ENCODE measurements at regions not wholly inside any gene's neighbourhood (a gene's known extent, or its start where the extent isn't known, plus 50 kb on each side); places are given as distances from the start of the nearest gene placed in this dataset.

DNA sequence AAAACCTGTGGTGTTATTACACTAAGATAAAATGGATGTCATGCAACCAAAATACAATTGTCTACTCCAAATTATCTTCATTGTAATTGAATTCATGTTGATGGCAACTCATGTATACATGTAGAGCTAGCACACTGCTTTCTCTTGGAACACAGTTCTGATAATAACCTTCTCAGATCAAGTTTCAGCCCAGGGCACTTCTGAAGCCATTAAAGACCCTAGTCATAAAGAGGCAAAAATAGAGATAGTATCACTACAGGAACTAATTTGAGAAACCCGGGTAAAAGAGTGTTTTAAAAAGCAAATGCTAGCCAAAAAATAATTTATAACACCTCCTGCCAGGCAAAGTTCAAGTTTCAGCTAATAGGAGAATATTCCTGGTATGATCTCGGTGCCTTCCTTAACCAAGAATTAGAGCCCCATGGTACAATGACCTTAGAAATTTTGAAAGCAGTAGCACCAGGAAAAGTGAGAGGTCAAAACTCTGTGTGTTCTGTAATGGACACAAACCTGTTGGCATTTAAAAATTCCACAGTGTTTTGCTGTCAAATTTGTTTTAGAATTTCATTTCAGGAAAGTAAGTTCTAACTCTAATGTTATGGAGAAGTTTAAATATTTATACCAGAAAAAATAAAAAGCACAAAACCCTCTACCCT lies 105.0 kb upstream of the FRMD6 start:
- H3F3A ChIP-seq (ENCODE audit: control insufficient read depth, insufficient read depth) = no peaks in the 10 kb centered on the region
- no peak overlapping the region for H3K27ac ChIP-seq (ENCODE audit: low read depth, low read length)
- H3K4me3 ChIP-seq (ENCODE audit: low read length) = no peak overlapping the region
- H3K9me3 ChIP-seq (ENCODE audit: control insufficient read depth, insufficient read depth, low read length) = no peaks in the 10 kb centered on the region
- no peaks in the 10 kb centered on the region for H4K20me1 ChIP-seq (ENCODE audit: control insufficient read depth, insufficient read depth, low read depth, low read length)
- H3K9me2 ChIP-seq (replicated peaks; ENCODE audit: control insufficient read depth, low read length) = no peaks in the 10 kb centered on the region
- no peaks in the 10 kb centered on the region for H3K79me2 ChIP-seq (ENCODE audit: control insufficient read depth, low read length)
- no peaks in the 10 kb centered on the region for H3K4me1 ChIP-seq (ENCODE audit: control insufficient read depth, low read length)
- H3K27me3 ChIP-seq (ENCODE audit: control insufficient read depth, low read length) = no peaks in the 10 kb centered on the region
- H3K4me2 ChIP-seq (ENCODE audit: low read length) = no peak overlapping the region
- TF ChIP-seq, protein P1, sequence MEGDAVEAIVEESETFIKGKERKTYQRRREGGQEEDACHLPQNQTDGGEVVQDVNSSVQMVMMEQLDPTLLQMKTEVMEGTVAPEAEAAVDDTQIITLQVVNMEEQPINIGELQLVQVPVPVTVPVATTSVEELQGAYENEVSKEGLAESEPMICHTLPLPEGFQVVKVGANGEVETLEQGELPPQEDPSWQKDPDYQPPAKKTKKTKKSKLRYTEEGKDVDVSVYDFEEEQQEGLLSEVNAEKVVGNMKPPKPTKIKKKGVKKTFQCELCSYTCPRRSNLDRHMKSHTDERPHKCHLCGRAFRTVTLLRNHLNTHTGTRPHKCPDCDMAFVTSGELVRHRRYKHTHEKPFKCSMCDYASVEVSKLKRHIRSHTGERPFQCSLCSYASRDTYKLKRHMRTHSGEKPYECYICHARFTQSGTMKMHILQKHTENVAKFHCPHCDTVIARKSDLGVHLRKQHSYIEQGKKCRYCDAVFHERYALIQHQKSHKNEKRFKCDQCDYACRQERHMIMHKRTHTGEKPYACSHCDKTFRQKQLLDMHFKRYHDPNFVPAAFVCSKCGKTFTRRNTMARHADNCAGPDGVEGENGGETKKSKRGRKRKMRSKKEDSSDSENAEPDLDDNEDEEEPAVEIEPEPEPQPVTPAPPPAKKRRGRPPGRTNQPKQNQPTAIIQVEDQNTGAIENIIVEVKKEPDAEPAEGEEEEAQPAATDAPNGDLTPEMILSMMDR (IDR thresholded peaks at IDR 0.05; ENCODE audit: low read depth, low read length, poor library complexity, severe bottlenecking) = no peak
- no peak for TF ChIP-seq EZH2phosphoT487 (IDR thresholded peaks at IDR 0.05; ENCODE audit: borderline replicate concordance, low read length)
- no peaks in the 10 kb centered on the region for H3K36me3 ChIP-seq (ENCODE audit: control insufficient read depth, low read length)

DNA sequence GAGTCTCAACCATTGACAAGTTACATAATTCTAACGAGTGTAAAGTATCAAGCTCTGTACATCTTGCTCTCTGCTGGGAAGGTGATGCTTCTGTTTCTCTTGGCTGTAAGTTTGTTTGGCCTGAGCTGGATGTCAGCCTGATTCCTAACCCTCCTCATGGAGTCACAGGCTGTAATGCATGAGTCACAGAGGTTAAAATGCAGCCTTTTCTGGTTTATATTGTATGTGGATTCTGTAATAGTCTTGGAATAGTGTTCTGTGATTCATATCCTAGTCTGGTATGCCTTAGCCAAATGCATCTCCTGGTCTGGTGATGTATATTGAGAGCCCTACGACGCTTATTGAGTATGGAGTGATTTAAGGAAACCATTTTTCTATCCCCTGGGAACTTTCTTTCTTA lies 104.5 kb upstream of the FRMD6 start:
- Histone ChIP-seq H3K9me2 (replicated peaks; ENCODE audit: control insufficient read depth, low read length) (no peaks in the 10 kb centered on the region), H4K20me1 (ENCODE audit: control insufficient read depth, insufficient read depth, low read depth, low read length) (no peaks in the 10 kb centered on the region), H3K36me3 (ENCODE audit: control insufficient read depth, low read length) (no peaks in the 10 kb centered on the region), H3K27me3 (ENCODE audit: control insufficient read depth, low read length) (no peaks in the 10 kb centered on the region), H3K4me3 (ENCODE audit: low read length) (no peak overlapping the region), H3K4me1 (ENCODE audit: control insufficient read depth, low read length) (no peaks in the 10 kb centered on the region), H3K27ac (ENCODE audit: low read depth, low read length) (no peak overlapping the region), H3K9me3 (ENCODE audit: control insufficient read depth, insufficient read depth, low read length) (no peaks in the 10 kb centered on the region), H3K4me2 (ENCODE audit: low read length) (no peak overlapping the region), H3K79me2 (ENCODE audit: control insufficient read depth, low read length) (no peaks in the 10 kb centered on the region), H3F3A (ENCODE audit: control insufficient read depth, insufficient read depth) (no peaks in the 10 kb centered on the region)
- TF ChIP-seq EZH2phosphoT487 (IDR thresholded peaks at IDR 0.05; ENCODE audit: borderline replicate concordance, low read length) = no peak
- TF ChIP-seq, protein P1 (IDR thresholded peaks at IDR 0.05; ENCODE audit: low read depth, low read length, poor library complexity, severe bottlenecking) = no peak

DNA sequence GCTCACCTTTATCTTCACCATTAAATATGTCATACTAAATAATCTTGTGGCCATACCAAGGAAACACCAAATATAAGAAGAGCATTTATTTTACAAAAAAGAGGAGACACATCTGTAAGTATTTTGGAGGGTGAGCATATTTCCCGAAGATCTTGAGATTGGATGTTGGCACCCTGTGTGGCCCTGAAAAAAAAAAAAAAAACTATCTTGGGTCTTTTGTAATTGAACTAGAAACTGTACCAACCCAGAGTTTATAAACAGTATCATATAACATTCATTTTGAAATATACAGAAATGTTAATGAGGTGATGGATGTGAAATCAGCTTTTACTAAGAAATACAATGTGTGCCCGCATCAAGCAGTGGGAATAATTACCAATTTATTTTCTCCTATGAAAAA lies 104.0 kb upstream of the FRMD6 start:
- no peaks in the 10 kb centered on the region for H3K27me3 ChIP-seq (ENCODE audit: control insufficient read depth, low read length)
- H4K20me1 ChIP-seq (ENCODE audit: control insufficient read depth, insufficient read depth, low read depth, low read length) = no peaks in the 10 kb centered on the region
- no peaks in the 10 kb centered on the region for H3K9me3 ChIP-seq (ENCODE audit: control insufficient read depth, insufficient read depth, low read length)
- H3K79me2 ChIP-seq (ENCODE audit: control insufficient read depth, low read length) = no peaks in the 10 kb centered on the region
- H3K4me1 ChIP-seq (ENCODE audit: control insufficient read depth, low read length) = no peaks in the 10 kb centered on the region
- no peaks in the 10 kb centered on the region for H3F3A ChIP-seq (ENCODE audit: control insufficient read depth, insufficient read depth)
- no peaks in the 10 kb centered on the region for H3K9me2 ChIP-seq (replicated peaks; ENCODE audit: control insufficient read depth, low read length)
- TF ChIP-seq, protein P1 (IDR thresholded peaks at IDR 0.05; ENCODE audit: low read depth, low read length, poor library complexity, severe bottlenecking) = no peak
- no peak for TF ChIP-seq EZH2phosphoT487 (IDR thresholded peaks at IDR 0.05; ENCODE audit: borderline replicate concordance, low read length)
- no peaks in the 10 kb centered on the region for H3K36me3 ChIP-seq (ENCODE audit: control insufficient read depth, low read length)
- no peak overlapping the region for H3K4me2 ChIP-seq (ENCODE audit: low read length)
- H3K4me3 ChIP-seq (ENCODE audit: low read length) = no peak overlapping the region
- no peak overlapping the region for H3K27ac ChIP-seq (ENCODE audit: low read depth, low read length)

All from DOHH2 (cell line).